ENCODE measurements at regions not wholly inside any gene's neighbourhood (a gene's known extent, or its start where the extent isn't known, plus 50 kb on each side); places are given as distances from the start of the nearest gene placed in this dataset.
"Not testable (repeated sequence)": the region's sequence is repeated elsewhere in the genome, so short reads cannot be mapped to it uniquely, and the experiment has no call there.

DNA sequence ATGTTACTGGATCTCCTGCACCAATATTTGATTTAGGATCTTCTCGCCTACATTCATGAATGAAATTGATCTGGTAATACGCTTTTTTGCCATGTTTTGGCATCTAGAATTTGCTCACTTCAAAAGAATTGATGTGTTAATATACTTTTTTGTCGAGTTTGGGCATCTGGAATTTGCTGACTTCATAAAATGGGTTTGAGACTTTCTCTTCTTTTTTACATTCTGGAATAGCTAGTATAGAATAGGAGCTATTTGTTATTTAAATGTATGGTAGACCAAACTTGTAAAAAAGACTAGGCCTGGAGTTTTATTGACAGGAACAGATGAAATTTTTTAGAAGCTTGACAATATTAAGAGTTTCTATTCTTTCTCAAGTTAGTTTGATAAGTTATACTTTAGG is 404.9 kb upstream of the TENM3 start:
- Mint-ChIP-seq H3K36me3 (ENCODE audit: low read depth) (no peaks in the 10 kb centered on the region), H3K9me3 (peaks cover 5% of the 10 kb centered on the region), H3K27me3 (no peaks in the 10 kb centered on the region)

DNA sequence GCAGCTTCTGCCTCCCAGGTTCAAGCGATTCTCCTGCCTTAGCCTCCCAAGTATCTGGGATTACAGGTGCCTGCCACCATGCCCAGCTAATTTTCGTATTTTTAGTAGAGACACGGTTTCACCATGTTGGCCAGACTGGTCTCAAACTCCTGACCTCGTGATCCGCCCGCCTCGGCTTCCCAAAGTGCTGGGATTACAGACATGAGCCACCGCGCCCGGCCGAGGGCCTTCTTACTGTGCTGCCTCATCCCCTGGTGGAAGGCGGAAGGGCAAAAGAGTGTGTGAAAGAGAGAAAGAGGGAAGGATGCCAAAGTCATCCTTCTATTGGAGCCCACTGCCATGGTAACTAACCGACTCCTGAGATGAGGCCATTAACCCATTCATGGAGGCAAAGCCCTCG is 399.4 kb upstream of the TENM3 start:
- DNase-seq; H3K36me3 Mint-ChIP-seq (ENCODE audit: low read depth); H3K27ac Mint-ChIP-seq; H3K27me3 Mint-ChIP-seq; H3K4me1 Mint-ChIP-seq (ENCODE audit: low read depth); H3K4me3 Mint-ChIP-seq: not testable (repeated sequence)
- H3K9me3 Mint-ChIP-seq, result peaks cover 11% of the 10 kb centered on the region

More for the DNA sequence above, 404.9 kb upstream of the TENM3 start:
- no peaks in the 10 kb centered on the region for H3K4me1 Mint-ChIP-seq (ENCODE audit: low read depth)
- no peak for DNase-seq
- no peak overlapping the region for H3K27ac Mint-ChIP-seq
- no peak overlapping the region for H3K4me3 Mint-ChIP-seq

DNA sequence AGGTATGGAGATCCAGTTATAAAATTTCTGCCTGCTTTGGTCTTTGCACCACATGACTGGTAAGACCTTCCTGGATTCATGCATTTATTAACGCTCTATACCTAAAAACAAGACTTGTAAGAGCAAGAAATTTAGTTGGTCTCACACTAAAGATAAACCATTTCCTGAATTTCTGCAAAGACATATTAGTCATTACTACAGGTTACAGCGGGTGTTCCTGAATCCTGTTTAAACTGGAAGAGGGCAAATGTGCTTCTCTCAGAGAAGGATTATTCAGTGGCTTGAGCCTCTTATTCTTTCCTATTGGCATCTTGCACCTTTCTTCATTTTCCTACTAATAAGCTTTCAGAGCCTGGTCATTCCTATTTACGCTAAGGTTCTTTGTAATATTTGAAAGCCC is 397.6 kb upstream of the TENM3 start:
- Mint-ChIP-seq H3K9me3 (peaks cover 11% of the 10 kb centered on the region), H3K27ac (no peak overlapping the region), H3K4me3 (no peak overlapping the region), H3K4me1 (ENCODE audit: low read depth) (no peaks in the 10 kb centered on the region), H3K36me3 (ENCODE audit: low read depth) (no peaks in the 10 kb centered on the region), H3K27me3 (no peaks in the 10 kb centered on the region)
- DNase-seq, result no peak

DNA sequence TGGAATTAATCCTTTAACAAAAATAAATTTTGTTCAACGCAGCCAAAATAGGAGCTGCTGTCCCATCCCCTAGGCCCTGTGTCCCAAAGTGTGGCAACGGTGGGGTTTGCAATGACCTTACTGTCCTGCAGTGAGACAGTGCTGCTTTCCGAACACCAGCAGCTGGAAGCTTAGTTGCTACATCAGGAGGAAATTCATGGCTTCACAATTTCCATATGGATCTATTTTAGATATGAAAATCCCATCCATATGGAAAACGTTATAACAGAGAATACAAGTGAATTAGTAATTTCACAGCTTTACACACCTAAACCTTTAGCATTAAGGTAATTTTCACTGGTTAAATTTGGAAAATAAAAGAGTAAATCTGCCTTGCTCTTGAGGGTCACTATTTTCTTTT is 396.3 kb upstream of the TENM3 start:
- Mint-ChIP-seq H3K4me1 (ENCODE audit: low read depth) (no peaks in the 10 kb centered on the region), H3K27me3 (no peaks in the 10 kb centered on the region), H3K9me3 (peaks cover 15% of the 10 kb centered on the region), H3K4me3 (no peak overlapping the region), H3K36me3 (ENCODE audit: low read depth) (no peaks in the 10 kb centered on the region), H3K27ac (no peak overlapping the region)
- no peak for DNase-seq

- Mint-ChIP-seq H3K27ac (no peak overlapping the region), H3K27me3 (no peaks in the 10 kb centered on the region), H3K4me3 (no peak overlapping the region), H3K36me3 (ENCODE audit: low read depth) (no peaks in the 10 kb centered on the region), H3K4me1 (ENCODE audit: low read depth) (no peaks in the 10 kb centered on the region), H3K9me3 (peaks cover 17% of the 10 kb centered on the region)
- no peak for DNase-seq
Observed at GRCh38 chr4:181848357-181848756, 394.8 kb upstream of the TENM3 start.

GRCh38 chr4:181849472-181849871 is 393.7 kb upstream of the TENM3 start:
- Mint-ChIP-seq H3K4me3 (no peak overlapping the region), H3K9me3 (peaks cover 18% of the 10 kb centered on the region), H3K4me1 (ENCODE audit: low read depth) (no peaks in the 10 kb centered on the region), H3K36me3 (ENCODE audit: low read depth) (no peaks in the 10 kb centered on the region), H3K27me3 (no peaks in the 10 kb centered on the region), H3K27ac (no peak overlapping the region)
- DNase-seq, result no peak

DNA sequence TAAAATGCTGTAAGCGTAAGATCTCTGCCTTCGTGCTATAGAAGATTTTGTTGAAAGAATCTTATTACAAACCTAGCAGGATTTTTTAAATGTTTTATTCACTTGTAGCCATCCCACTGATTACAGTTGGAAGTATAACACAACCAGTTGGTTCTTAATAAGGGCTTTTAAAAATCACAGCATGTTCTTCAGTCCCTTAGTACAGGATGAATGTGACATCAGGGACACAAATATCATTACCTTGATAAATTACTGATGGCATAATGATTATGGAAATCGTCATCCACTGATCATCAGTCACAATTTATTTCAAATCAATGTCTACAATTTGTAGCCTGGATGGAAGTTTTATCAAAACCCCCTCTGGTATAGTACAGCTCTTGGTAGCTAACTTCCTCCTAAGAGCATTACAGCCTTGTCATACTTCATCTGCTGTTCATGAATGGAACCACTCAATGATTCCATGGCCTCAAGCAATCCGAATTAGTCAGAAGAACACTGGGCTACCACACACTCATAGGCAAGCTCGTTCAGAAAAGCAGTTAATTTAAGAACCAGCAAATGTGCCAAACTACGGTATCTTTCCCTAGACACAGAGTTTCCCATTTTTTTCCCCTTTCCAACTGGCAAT is 389.2 kb upstream of the TENM3 start:
- Mint-ChIP-seq H3K9me3 (peaks cover 20% of the 10 kb centered on the region), H3K4me3 (no peak overlapping the region), H3K27ac (no peak overlapping the region), H3K4me1 (ENCODE audit: low read depth) (no peaks in the 10 kb centered on the region), H3K36me3 (ENCODE audit: low read depth) (no peaks in the 10 kb centered on the region), H3K27me3 (no peaks in the 10 kb centered on the region)
- DNase-seq, result no peak

DNA sequence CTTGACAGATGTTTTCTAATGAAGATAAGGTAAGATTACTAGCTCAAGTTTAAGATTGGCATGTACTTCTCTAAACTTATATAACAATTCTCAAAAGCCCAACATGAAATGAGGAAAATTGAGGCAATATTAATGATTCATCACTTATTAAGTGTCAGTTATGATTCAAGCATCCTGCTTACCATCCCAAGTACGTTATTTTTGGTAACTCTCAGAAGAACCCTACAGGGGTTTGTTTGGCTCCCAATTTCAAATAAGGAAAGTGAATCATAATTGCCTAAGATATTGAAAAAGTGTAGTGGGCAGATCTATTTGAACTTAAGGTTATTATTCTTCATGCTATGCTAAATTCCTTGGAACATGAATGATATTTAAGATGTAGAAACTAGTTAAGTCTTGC is 387.9 kb upstream of the TENM3 start:
- peaks cover 20% of the 10 kb centered on the region for H3K9me3 Mint-ChIP-seq

GRCh38 chr4:181857471-181857870 is 385.7 kb upstream of the TENM3 start:
- not testable (repeated sequence) for H3K36me3 Mint-ChIP-seq (ENCODE audit: low read depth); DNase-seq; H3K27me3 Mint-ChIP-seq; H3K4me1 Mint-ChIP-seq (ENCODE audit: low read depth); H3K4me3 Mint-ChIP-seq; H3K27ac Mint-ChIP-seq
- H3K9me3 Mint-ChIP-seq, result peaks cover 14% of the 10 kb centered on the region

More for the DNA sequence above, 387.9 kb upstream of the TENM3 start:
- H3K36me3 Mint-ChIP-seq (ENCODE audit: low read depth), result no peaks in the 10 kb centered on the region
- no peak overlapping the region for H3K27ac Mint-ChIP-seq
- no peaks in the 10 kb centered on the region for H3K27me3 Mint-ChIP-seq
- H3K4me3 Mint-ChIP-seq, result no peak overlapping the region
- no peak for DNase-seq
- H3K4me1 Mint-ChIP-seq (ENCODE audit: low read depth), result no peaks in the 10 kb centered on the region

DNA sequence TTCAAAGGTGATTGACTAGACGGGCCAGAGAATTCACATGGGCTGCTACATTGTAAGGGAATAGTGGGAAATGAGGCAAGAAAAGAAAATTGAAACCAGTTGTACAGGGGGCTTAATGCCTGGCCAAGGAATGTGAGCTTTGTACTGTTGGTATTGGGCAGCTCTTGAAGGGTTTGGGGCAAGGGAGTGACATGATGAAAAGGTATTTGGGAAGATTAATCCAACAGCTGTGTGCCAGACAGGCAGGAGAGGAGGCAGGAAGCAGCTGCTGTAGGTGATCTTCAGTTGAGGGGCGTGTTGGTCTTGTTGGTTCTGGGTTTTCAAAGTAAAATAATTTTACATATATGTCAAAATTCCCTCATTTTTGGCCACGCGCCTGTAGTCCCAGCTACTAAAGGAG is 384.5 kb upstream of the TENM3 start:
- no peaks in the 10 kb centered on the region for H3K36me3 Mint-ChIP-seq (ENCODE audit: low read depth)
- no peak for DNase-seq
- H3K27ac Mint-ChIP-seq, result no peak overlapping the region
- no peaks in the 10 kb centered on the region for H3K27me3 Mint-ChIP-seq
- no peak overlapping the region for H3K4me3 Mint-ChIP-seq
- H3K4me1 Mint-ChIP-seq (ENCODE audit: low read depth), result no peaks in the 10 kb centered on the region
- H3K9me3 Mint-ChIP-seq, result peaks cover 8% of the 10 kb centered on the region

- Mint-ChIP-seq H3K27me3 (no peaks in the 10 kb centered on the region), H3K4me3 (no peak overlapping the region), H3K27ac (no peak overlapping the region), H3K9me3 (peaks cover 8% of the 10 kb centered on the region), H3K36me3 (ENCODE audit: low read depth) (no peaks in the 10 kb centered on the region), H3K4me1 (ENCODE audit: low read depth) (no peaks in the 10 kb centered on the region)
- DNase-seq, result no peak
Observed at GRCh38 chr4:181859439-181859838, 383.8 kb upstream of the TENM3 start.

DNA sequence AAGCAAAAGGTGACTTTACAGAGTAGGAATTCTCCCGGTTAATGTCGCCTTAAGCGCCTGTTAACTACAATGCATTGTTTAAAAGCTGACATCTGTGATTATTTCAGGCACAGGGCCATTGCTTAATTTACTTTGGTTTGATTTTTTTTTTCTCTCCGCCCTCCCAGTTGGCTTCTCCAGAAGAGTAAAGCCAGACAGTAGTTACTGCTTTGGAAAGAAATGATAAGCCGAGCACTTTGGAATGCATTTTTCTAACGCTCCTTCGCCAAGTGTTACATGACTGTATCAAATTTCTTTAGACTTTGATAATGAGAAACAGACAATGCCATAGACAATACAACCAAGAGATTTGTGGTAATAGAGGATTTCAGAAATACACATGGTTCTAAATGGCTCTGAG is 383.0 kb upstream of the TENM3 start:
- H3K36me3 Mint-ChIP-seq (ENCODE audit: low read depth), result no peaks in the 10 kb centered on the region
- H3K27me3 Mint-ChIP-seq, result no peaks in the 10 kb centered on the region
- peaks cover 8% of the 10 kb centered on the region for H3K9me3 Mint-ChIP-seq
- no peak overlapping the region for H3K27ac Mint-ChIP-seq
- H3K4me1 Mint-ChIP-seq (ENCODE audit: low read depth), result no peaks in the 10 kb centered on the region
- no peak overlapping the region for H3K4me3 Mint-ChIP-seq
- no peak for DNase-seq

DNA sequence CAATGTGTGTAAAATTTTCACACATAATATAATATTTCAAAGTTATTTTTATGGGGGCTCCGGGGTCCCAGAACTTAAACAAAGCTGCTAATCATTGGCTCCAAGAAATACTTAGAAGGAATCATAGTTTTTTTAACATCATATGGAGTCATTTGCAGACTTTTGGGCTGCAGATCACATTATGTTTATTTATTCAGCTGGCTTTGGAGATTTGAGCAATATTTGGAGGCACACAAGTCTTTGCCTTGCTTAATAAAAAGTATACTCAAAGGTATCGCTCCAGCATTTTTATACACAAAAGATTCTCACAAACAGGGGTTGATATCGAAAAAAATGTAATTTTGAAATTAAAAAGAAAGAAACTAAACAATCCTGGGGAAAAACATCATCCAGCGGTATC is 382.5 kb upstream of the TENM3 start:
- Mint-ChIP-seq H3K27ac (no peak overlapping the region), H3K36me3 (ENCODE audit: low read depth) (no peaks in the 10 kb centered on the region), H3K4me3 (no peak overlapping the region), H3K9me3 (peaks cover 8% of the 10 kb centered on the region), H3K27me3 (no peaks in the 10 kb centered on the region), H3K4me1 (ENCODE audit: low read depth) (no peaks in the 10 kb centered on the region)
- no peak for DNase-seq

GRCh38 chr4:181863856-181864255 is 379.3 kb upstream of the TENM3 start:
- H3K36me3 Mint-ChIP-seq (ENCODE audit: low read depth), result no peaks in the 10 kb centered on the region
- no peaks in the 10 kb centered on the region for H3K4me1 Mint-ChIP-seq (ENCODE audit: low read depth)
- no peak for DNase-seq
- H3K4me3 Mint-ChIP-seq, result no peak overlapping the region
- H3K27me3 Mint-ChIP-seq, result no peaks in the 10 kb centered on the region
- no peak overlapping the region for H3K27ac Mint-ChIP-seq
- H3K9me3 Mint-ChIP-seq, result no peaks in the 10 kb centered on the region

- Mint-ChIP-seq H3K4me1 (ENCODE audit: low read depth) (no peaks in the 10 kb centered on the region), H3K27me3 (no peaks in the 10 kb centered on the region)
Observed at GRCh38 chr4:181870326-181870725, 372.9 kb upstream of the TENM3 start.

DNA sequence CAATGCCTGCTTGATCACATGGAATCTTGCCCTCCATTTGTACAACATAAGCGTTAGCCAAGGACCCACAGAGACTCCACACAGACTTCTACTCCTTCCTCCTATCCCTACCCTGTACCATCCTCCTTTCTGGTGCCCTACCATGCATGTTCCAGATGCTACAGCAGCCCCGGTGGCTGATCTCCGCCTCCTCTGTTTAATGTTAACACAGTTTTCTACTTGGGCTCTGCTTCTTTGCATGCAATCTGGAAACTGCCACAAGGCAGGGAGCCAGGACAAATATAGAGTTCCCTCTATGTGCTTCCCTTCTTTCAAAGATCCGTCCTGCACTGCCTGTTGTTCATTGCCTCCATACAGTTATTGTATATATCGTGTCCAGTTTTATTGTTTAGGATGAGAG is 368.6 kb upstream of the TENM3 start:
- no peak overlapping the region for H3K4me3 Mint-ChIP-seq
- no peaks in the 10 kb centered on the region for H3K36me3 Mint-ChIP-seq (ENCODE audit: low read depth)
- no peak overlapping the region for H3K27ac Mint-ChIP-seq
- H3K27me3 Mint-ChIP-seq, result no peaks in the 10 kb centered on the region
- peaks cover 2% of the 10 kb centered on the region for H3K9me3 Mint-ChIP-seq
- DNase-seq, result no peak
- H3K4me1 Mint-ChIP-seq (ENCODE audit: low read depth), result no peaks in the 10 kb centered on the region

More at GRCh38 chr4:181870326-181870725, 372.9 kb upstream of the TENM3 start:
- no peak for DNase-seq
- Mint-ChIP-seq H3K4me3 (no peak overlapping the region), H3K36me3 (ENCODE audit: low read depth) (no peaks in the 10 kb centered on the region), H3K9me3 (peaks cover 2% of the 10 kb centered on the region), H3K27ac (no peak overlapping the region)
